ENCODE measurements at regions not wholly inside any gene's neighbourhood (a gene's known extent, or its start where the extent isn't known, plus 50 kb on each side); places are given as distances from the start of the nearest gene placed in this dataset.

DNA sequence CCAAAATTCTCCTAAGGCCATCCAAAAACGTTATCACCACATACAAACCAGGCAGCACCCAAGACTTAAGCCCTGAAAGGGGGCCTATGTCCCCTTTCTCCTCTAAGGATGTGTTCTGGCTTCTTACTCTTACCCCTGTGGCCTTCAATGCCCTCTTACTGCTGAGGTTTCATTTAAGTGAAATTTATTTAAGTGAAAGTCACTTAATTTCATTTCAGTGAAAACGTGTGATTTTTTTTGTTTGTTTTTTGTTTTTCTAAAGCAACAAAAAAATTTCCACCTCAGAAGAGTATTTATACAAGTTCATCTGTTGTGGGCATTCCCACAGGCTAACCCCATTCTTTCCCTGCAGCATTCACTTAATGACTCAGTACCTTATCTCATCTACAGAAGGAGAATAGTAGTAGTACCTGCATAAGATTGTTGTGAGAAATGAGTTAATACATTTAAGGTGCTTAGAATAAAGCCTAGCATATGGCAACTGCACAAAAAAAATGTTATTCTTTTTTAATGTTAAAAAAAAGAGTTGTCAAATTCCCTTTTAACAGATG, 220.6 kb downstream of the CHRM3 start:
- TF ChIP-seq, protein P1, sequence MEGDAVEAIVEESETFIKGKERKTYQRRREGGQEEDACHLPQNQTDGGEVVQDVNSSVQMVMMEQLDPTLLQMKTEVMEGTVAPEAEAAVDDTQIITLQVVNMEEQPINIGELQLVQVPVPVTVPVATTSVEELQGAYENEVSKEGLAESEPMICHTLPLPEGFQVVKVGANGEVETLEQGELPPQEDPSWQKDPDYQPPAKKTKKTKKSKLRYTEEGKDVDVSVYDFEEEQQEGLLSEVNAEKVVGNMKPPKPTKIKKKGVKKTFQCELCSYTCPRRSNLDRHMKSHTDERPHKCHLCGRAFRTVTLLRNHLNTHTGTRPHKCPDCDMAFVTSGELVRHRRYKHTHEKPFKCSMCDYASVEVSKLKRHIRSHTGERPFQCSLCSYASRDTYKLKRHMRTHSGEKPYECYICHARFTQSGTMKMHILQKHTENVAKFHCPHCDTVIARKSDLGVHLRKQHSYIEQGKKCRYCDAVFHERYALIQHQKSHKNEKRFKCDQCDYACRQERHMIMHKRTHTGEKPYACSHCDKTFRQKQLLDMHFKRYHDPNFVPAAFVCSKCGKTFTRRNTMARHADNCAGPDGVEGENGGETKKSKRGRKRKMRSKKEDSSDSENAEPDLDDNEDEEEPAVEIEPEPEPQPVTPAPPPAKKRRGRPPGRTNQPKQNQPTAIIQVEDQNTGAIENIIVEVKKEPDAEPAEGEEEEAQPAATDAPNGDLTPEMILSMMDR (IDR thresholded peaks at IDR 0.05; ENCODE audit: low read depth, low read length), result no peak
- no peak for DNase-seq (ENCODE audit: extremely low read depth, low read depth)

DNA sequence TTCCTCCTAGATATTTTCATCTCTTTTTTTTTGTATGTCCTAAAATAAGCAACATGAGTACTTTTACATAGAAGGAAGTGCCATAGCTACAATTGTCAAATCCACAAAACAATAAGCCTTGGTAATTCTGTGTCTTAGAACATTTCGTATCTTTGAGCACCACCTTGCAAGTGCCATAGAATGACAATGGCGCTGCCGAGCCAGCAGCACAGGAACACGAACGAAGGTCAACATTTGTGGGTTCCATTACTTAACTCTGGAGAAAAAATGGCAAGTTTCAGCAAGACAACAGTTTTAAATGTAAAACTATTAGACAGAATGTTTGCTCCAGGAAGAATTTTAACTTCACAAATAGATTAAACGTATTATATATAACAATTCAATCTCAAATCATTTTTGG, 222.1 kb downstream of the CHRM3 start:
- TF ChIP-seq, protein P1 (IDR thresholded peaks at IDR 0.05; ENCODE audit: low read depth, low read length), result no peak

DNA sequence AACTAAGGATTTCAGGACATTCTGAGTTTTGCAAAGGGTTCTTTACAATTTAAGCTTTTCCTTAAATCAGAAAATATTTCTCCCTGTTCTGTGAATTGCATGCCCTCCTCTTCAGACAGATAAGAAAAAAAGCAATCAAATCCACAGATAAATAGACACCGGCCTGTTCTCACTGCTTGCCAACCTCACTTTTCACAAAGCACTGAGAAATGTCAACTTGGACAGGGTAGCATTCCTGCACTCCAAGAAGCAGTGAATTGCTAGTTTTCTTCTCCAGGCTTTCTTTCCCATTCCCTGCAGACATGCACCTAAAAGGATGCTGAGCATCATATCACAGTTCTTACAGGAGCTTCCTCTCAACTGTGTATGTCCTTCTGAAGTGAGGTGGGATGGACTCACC, 226.0 kb downstream of the CHRM3 start:
- no peak for DNase-seq (ENCODE audit: extremely low read depth, low read depth)
- TF ChIP-seq, protein P1 (IDR thresholded peaks at IDR 0.05; ENCODE audit: low read depth, low read length), result no peak

More for the DNA sequence above, 222.1 kb downstream of the CHRM3 start:
- no peak for DNase-seq (ENCODE audit: extremely low read depth, low read depth)

DNA sequence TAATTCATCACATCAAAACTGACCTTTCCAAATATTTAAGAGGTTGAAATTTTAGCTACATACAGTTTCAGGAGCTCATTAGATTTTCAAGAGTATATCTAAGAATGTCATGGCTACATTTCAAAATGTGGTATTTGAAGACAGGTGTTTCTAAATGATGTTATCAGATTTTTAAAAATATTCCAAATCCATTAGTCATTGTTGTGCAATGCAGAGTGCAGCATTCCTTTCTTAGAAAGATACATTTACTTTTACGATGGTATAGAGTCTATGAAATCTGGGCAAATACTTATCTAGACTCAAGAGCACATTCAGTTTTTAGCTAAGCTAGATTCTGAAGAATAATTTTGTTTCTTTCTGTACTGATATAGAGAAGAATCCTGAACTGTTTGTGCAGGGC, 230.3 kb downstream of the CHRM3 start:
- TF ChIP-seq, protein P1 (IDR thresholded peaks at IDR 0.05; ENCODE audit: low read depth, low read length), result no peak
- no peak for DNase-seq (ENCODE audit: extremely low read depth, low read depth)

DNA sequence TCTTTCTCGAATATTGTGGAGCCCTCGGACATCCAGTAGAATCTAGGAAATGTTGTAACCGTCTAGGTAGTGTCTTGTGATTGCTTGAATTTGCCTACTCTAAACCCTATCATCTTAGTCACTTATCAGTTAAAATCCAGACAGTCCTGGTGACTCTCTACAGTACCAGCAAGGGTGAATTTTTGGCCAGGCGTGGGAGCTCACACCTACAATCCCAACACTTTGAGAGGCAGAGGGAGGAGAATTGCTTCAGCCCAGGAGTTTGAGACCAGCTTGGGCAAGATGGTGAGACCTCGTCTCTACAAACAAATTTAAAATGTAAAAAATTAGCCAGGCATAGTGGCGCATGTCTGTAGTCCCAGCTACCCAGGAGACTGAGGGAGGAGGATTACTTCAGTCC, 230.9 kb downstream of the CHRM3 start:
- no peak for DNase-seq (ENCODE audit: extremely low read depth, low read depth)

DNA sequence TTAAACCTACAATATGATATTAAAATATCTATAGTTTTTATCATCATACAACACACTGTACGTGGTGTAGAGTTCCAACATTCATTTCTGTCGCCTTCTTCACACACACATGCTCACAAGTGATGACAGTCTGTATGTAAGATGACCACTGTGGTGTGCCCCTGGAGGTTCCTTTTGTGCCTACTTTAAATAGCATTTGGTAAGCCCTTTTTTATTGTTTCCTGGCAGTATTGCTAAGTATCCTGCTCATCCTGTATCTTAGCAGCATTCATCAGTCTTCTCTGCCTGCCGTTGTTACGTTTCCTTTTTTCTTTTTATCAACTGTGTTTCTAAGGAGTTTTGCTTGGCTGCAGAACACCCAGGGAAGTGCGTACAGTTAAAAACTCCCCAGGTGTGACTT, 231.4 kb downstream of the CHRM3 start:
- TF ChIP-seq, protein P1 (IDR thresholded peaks at IDR 0.05; ENCODE audit: low read depth, low read length), result no peak
- no peak for DNase-seq (ENCODE audit: extremely low read depth, low read depth)

More for the DNA sequence above, 230.9 kb downstream of the CHRM3 start:
- TF ChIP-seq, protein P1 (IDR thresholded peaks at IDR 0.05; ENCODE audit: low read depth, low read length), result no peak

DNA sequence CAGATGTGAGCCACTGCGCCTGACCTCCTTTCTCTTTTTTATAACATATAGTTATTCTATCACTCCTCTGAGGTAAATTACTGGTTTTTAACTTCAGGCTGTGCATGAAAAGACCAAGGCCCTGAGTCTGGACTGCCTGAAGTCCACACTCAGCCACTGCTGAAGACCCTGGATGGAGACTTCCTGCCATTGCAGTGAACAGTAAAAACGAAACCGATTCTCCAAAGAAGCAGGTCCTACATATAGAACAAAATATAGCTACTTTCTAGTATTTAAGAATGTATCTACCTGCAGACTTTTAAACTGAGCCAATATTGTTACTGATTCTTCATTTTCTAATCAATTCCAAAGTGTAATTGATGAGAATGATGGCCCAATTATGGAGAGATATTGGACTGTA, 232.8 kb downstream of the CHRM3 start:
- TF ChIP-seq, protein P1 (IDR thresholded peaks at IDR 0.05; ENCODE audit: low read depth, low read length), result no peak
- no peak for DNase-seq (ENCODE audit: extremely low read depth, low read depth)

All from AG09319 (cell line).